Ectodermal cell (in vitro differentiated cells): ENCODE measurements at regions not wholly inside any gene's neighbourhood (a gene's known extent, or its start where the extent isn't known, plus 50 kb on each side); places are given as distances from the start of the nearest gene placed in this dataset.

Experiments
- H3K27ac ChIP-seq: 2 replicates; pipeline ENCODE4 v1.7.0; 2013; ENCODE audit warnings: mild to moderate bottlenecking, low read depth, low read length; ENCODE audit not compliant: insufficient read depth, poor library complexity, severe bottlenecking
- H3K27me3 ChIP-seq: 2 replicates; pipeline ENCODE4 v1.7.0; 2013; ENCODE audit warnings: mild to moderate bottlenecking, low read length; ENCODE audit not compliant: insufficient read depth, control insufficient read depth, poor library complexity, severe bottlenecking
- H3K36me3 ChIP-seq: one replicate; pipeline ENCODE4 v1.7.0; 2013; ENCODE audit warnings: low read length; ENCODE audit not compliant: control insufficient read depth, insufficient read depth
- H3K4me1 ChIP-seq: one replicate; pipeline ENCODE4 v1.7.0; 2013; ENCODE audit warnings: low read length; ENCODE audit not compliant: control insufficient read depth, insufficient read depth
- H3K4me3 ChIP-seq: 2 replicates; pipeline ENCODE4 v1.7.0; 2013; ENCODE audit warnings: low read depth, low read length, control low read depth; ENCODE audit not compliant: insufficient read depth
- H3K9me3 ChIP-seq: 2 replicates; pipeline ENCODE4 v1.7.0; 2013; ENCODE audit warnings: mild to moderate bottlenecking, low read length, moderate library complexity; ENCODE audit not compliant: control insufficient read depth
- WGBS, 2 experiments: methylation state at CpG; one replicate each; pipeline ENCODE4 v1.1.7; 2013; ENCODE audit warnings: missing lambda C conversion rate in 2 of 2; 5-methylcytosine and 5-hydroxymethylcytosine counted together

GRCh38 chr9:13461414-13461991, 182.0 kb upstream of the MPDZ start:
- no peak overlapping the region for H3K4me3 ChIP-seq
- H3K36me3 ChIP-seq = no peaks in the 10 kb centered on the region
- WGBS, 2 experiments = 92 to 96% methylated on average over 4 of the region's 4 CpGs
- H3K4me1 ChIP-seq = no peaks in the 10 kb centered on the region
- H3K27me3 ChIP-seq = no peaks in the 10 kb centered on the region
- H3K9me3 ChIP-seq = no peaks in the 10 kb centered on the region
- no peak overlapping the region for H3K27ac ChIP-seq

DNA sequence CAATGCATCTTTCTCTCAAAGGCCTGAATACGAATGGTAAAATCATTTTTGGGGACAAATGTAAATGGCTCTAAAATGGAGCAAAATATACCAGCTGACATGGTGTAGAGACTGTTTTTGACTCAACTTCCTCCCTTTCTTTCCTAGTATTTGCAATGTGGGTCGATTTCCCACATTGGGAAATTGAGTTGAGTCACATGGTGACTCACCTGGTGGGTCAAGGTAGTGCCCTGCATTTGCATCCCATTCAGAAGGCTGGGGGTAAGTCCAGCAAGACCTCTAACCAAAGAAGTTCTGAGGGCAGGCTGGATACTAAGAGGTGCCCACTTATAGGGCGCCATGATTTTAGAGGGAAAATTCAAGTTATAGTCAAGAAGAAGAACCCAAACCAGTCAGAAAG, 179.6 kb upstream of the MPDZ start:
- Histone ChIP-seq H3K4me1 (no peaks in the 10 kb centered on the region), H3K27ac (no peak overlapping the region), H3K9me3 (no peaks in the 10 kb centered on the region), H3K4me3 (no peak overlapping the region), H3K27me3 (no peaks in the 10 kb centered on the region), H3K36me3 (no peaks in the 10 kb centered on the region)
- WGBS, 2 experiments = 57 to 63% methylated on average over 3 of the region's 3 CpGs

- H3K4me1 ChIP-seq = no peaks in the 10 kb centered on the region
- no peaks in the 10 kb centered on the region for H3K9me3 ChIP-seq
- no peak overlapping the region for H3K4me3 ChIP-seq
- H3K27me3 ChIP-seq = no peaks in the 10 kb centered on the region
- H3K27ac ChIP-seq = no peak overlapping the region
- WGBS, 2 experiments = no CpG with 5 or more reads among the region's 1 CpG
- H3K36me3 ChIP-seq = no peaks in the 10 kb centered on the region
Measured at GRCh38 chr9:13457795-13458194, 178.3 kb upstream of the MPDZ start.

- 74 to 78% methylated on average over 3 of the region's 3 CpGs for WGBS, 2 experiments
- no peak overlapping the region for H3K4me3 ChIP-seq
- no peaks in the 10 kb centered on the region for H3K4me1 ChIP-seq
- H3K9me3 ChIP-seq = no peaks in the 10 kb centered on the region
- H3K27ac ChIP-seq = no peak overlapping the region
- H3K27me3 ChIP-seq = no peaks in the 10 kb centered on the region
- H3K36me3 ChIP-seq = no peaks in the 10 kb centered on the region
Measured at GRCh38 chr9:13450723-13451122, 171.2 kb upstream of the MPDZ start.

DNA sequence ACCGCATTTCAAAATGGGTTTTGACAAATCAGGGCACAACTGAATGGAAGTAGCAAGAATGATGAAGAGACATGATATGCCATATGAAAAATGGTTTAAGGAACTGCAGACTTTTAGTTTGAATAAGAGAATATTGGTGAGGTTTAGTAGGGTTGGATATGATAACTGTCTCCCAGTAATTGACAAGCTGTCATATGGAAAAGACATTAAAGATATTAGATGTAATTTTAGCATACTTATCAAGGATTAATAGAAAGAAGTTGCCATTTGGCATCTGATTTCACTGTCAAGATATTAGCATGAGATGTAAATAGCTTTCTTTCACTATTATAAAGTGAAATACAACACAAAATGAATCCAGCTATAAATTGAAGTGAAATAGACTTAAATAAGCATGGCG, 169.0 kb upstream of the MPDZ start:
- H3K4me1 ChIP-seq = no peaks in the 10 kb centered on the region
- no peak overlapping the region for H3K4me3 ChIP-seq
- no peaks in the 10 kb centered on the region for H3K27me3 ChIP-seq
- no peaks in the 10 kb centered on the region for H3K36me3 ChIP-seq
- 92 to 100% methylated on average over 1 of the region's 2 CpGs for WGBS, 2 experiments
- H3K27ac ChIP-seq = no peak overlapping the region
- no peaks in the 10 kb centered on the region for H3K9me3 ChIP-seq

DNA sequence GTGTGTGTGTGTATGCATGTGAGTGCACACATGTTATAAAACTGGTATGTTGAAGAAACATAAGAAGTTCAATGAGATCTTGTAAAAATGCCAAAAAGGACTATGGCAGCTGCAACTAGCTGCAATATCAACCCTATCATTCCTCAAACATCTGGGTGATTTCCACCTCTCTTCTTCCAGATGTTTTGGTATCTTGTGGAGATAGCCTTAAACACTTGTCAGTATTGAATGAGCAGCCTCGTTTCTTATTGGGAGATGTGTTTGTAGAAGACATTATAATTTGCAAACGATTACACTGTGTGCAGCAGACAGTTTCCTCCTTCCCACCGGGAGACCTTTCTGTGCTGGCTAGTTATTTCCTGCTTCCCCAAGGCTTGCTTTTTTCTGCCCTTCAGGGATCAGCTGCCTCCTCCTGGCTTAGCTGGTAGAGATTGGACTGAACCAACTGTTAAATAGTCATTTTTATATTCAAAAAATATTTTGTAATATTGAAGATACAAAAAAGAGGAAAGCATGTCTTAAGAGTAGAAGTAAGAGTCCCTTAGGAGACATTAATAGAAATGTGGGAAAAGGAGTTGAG, 168.4 kb upstream of the MPDZ start:
- Histone ChIP-seq H3K4me3 (no peak overlapping the region), H3K27ac (no peak overlapping the region), H3K9me3 (no peaks in the 10 kb centered on the region), H3K36me3 (no peaks in the 10 kb centered on the region), H3K27me3 (no peaks in the 10 kb centered on the region), H3K4me1 (no peaks in the 10 kb centered on the region)
- 38 to 45% methylated on average over 3 of the region's 3 CpGs for WGBS, 2 experiments

GRCh38 chr9:13446938-13447842, 167.7 kb upstream of the MPDZ start:
- Histone ChIP-seq H3K27me3 (no peaks in the 10 kb centered on the region), H3K4me3 (no peak overlapping the region), H3K27ac (no peak overlapping the region), H3K4me1 (no peaks in the 10 kb centered on the region), H3K36me3 (no peaks in the 10 kb centered on the region), H3K9me3 (no peaks in the 10 kb centered on the region)
- 97 to 100% methylated on average over 1 to 3 of the region's 5 CpGs for WGBS, 2 experiments

DNA sequence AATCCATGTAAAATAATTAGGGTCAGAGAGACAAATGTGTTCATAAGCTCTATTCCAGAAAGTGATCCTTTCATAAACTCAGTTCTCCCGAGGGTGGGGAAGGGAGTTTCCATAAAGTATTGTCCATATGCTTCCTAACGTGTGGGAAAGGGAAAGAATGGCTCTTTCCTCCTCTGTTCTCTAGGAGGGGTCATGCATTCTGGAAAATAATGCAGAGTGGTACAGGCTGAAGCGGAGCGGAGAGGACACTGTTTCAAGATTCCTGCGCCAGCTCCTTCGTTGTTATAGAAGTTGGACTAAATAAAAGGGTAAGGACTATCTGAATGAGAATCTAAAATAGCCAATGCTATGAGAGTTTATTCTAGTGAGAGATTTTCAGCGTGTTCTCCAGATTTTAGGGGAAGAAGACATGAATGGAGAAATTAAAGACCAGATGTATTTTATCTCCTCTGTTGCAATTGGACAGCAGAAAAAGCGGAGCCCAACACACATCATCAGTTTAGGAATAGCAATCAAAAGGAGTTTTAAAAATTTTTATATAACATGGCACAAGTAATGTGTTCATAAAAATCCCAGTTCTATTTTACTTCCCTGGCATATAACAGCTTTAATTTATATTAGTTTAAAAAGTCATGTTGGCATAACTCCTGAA, 166.9 kb upstream of the MPDZ start:
- Histone ChIP-seq H3K4me1 (no peaks in the 10 kb centered on the region), H3K9me3 (no peaks in the 10 kb centered on the region), H3K4me3 (no peak overlapping the region), H3K27me3 (no peaks in the 10 kb centered on the region), H3K36me3 (no peaks in the 10 kb centered on the region), H3K27ac (no peak overlapping the region)
- 95 to 97% methylated on average over 7 of the region's 8 CpGs for WGBS, 2 experiments

GRCh38 chr9:13445103-13445500, 165.6 kb upstream of the MPDZ start:
- no peaks in the 10 kb centered on the region for H3K4me1 ChIP-seq
- 91 to 95% methylated on average over 3 to 4 of the region's 4 CpGs for whole genome bisulfite sequencing, 2 experiments
- no peaks in the 10 kb centered on the region for H3K27me3 ChIP-seq
- H3K27ac ChIP-seq = no peak overlapping the region
- no peaks in the 10 kb centered on the region for H3K9me3 ChIP-seq
- no peak overlapping the region for H3K4me3 ChIP-seq
- no peaks in the 10 kb centered on the region for H3K36me3 ChIP-seq
